HepG2 (cell line): ENCODE measurements at regions not wholly inside any gene's neighbourhood (a gene's known extent, or its start where the extent isn't known, plus 50 kb on each side); places are given as distances from the start of the nearest gene placed in this dataset.

ENCODE experiments used
- ATAC-seq: fragments of 200-7000 bp; cut with Tn5 transposase; 3 replicates; pipeline ENCODE4 v1.9.1; 2020; ENCODE audit warnings: mild to moderate bottlenecking, moderate library complexity
- BruUV-seq: library from RNA; stranded (reverse); fragments of 400-500 nt; replicated peaks from 2 replicates; lab custom pipeline; 2021; lab: Mats Ljungman, UMichigan
- CTCF ChIA-PET: fragments of 300-600 bp; formaldehyde crosslinking; extraction: SDS; loops from one replicate; lab custom pipeline; 2021; ENCODE audit warnings: low total read pairs, inconsistent platforms, low intra/inter-chr PET ratio; lab: Yijun Ruan, JAX
- POLR2A ChIA-PET: fragments of 350-600 bp; sonication (Branson Sonifier 250); formaldehyde crosslinking; loops from one replicate; lab custom pipeline; 2020; ENCODE audit warnings: antibody characterized with exemption, inconsistent platforms; lab: Yijun Ruan, JAX
- DNase-seq: peaks from one replicate; pipeline ENCODE4 v3.0.0-alpha.2; 2015; ENCODE audit warnings: low spot score
- FAIRE-seq: peaks from 3 replicates; lab custom pipeline; 2011; peaks lifted over from hg19 to GRCh38; lab: Jason Lieb, UNC
- H2AFZ ChIP-seq: one replicate; pipeline ENCODE4 v1.6.1; 2011; ENCODE audit warnings: low read length, inconsistent platforms
- H3K27ac ChIP-seq: fragments of 300-600 bp; 3 replicates; pipeline ENCODE4 v1.8.0; 2011; ENCODE audit warnings: mixed run types, mild to moderate bottlenecking, mixed read lengths, low read length, inconsistent platforms; ENCODE audit not compliant: insufficient read depth; ENCODE audit errors: extremely low read length
- H3K27me3 ChIP-seq, 2 experiments: fragments of 200-600 bp in 1 of 2; 2 replicates in 1 of 2; 3 replicates in 1 of 2; pipeline versions ENCODE4 v1.6.0 to v1.8.0; 2011; ENCODE audit warnings: low read length in 2 of 2, mild to moderate bottlenecking in 2 of 2, moderate library complexity in 2 of 2, inconsistent platforms in 1 of 2; ENCODE audit not compliant: insufficient read depth in 2 of 2, control insufficient read depth in 1 of 2
- H3K36me3 ChIP-seq, 2 experiments: fragments of 200-600 bp in 1 of 2; replicated peaks in 1 of 2; 2 replicates in 1 of 2; 3 replicates in 1 of 2; pipeline versions ENCODE4 v1.5.1 to v1.8.0; 2011; ENCODE audit warnings: low read length in 2 of 2, inconsistent platforms in 1 of 2; ENCODE audit not compliant: insufficient read depth in 2 of 2, control insufficient read depth in 1 of 2
- H3K4me1 ChIP-seq: 2 replicates; pipeline ENCODE4 v1.5.1; 2012; ENCODE audit warnings: low read length, inconsistent platforms; ENCODE audit not compliant: insufficient read depth
- H3K4me2 ChIP-seq: 2 replicates; pipeline ENCODE4 v1.6.0; 2011; ENCODE audit warnings: low read depth, low read length, inconsistent platforms
- H3K4me3 ChIP-seq, 3 experiments: fragments of 200-600 bp in 1 of 3; sonication (generic), shearing (Covaris generic) in 1 of 3; replicated peaks in 1 of 3; 2 replicates each; pipeline ENCODE4 v1.5.1; 2011 to 2016; ENCODE audit warnings: low read length in 3 of 3, inconsistent platforms in 2 of 3, low read depth in 2 of 3, mild to moderate bottlenecking in 2 of 3, control low read depth in 1 of 3, mixed read lengths in 1 of 3; ENCODE audit not compliant: insufficient read depth in 1 of 3
- H3K79me2 ChIP-seq: one replicate; pipeline ENCODE4 v1.6.1; 2011; ENCODE audit warnings: low read length, inconsistent platforms; ENCODE audit not compliant: insufficient read depth
- H3K9ac ChIP-seq: 2 replicates; pipeline ENCODE4 v1.6.0; 2011; ENCODE audit warnings: mild to moderate bottlenecking, low read depth, low read length, inconsistent platforms; ENCODE audit not compliant: insufficient read depth
- H3K9me3 ChIP-seq: 2 replicates; pipeline ENCODE4 v1.5.1; 2012; ENCODE audit warnings: mild to moderate bottlenecking, low read length
- H4K20me1 ChIP-seq: 2 replicates; pipeline ENCODE4 v1.6.0; 2011; ENCODE audit warnings: inconsistent platforms, mild to moderate bottlenecking, low read length, moderate library complexity; ENCODE audit not compliant: insufficient read depth
- HOXD1 ChIP-seq: sonication (generic); formaldehyde crosslinking; IDR thresholded peaks from 2 replicates; pipeline ENCODE4 v1.5.0; 2020; ENCODE audit warnings: missing genetic modification reagents
- POLR2G ChIP-seq: fragments of 200-400 bp; formaldehyde crosslinking; IDR thresholded peaks from 2 replicates; pipeline ENCODE4 v1.6.1; 2018; ENCODE audit warnings: mild to moderate bottlenecking, low read depth, low read length, moderate library complexity
- SAFB2 ChIP-seq: sonication (generic); formaldehyde crosslinking; IDR thresholded peaks from 2 replicates; pipeline ENCODE4 v1.5.1; 2020; ENCODE audit warnings: missing genetic modification reagents, low read depth, mild to moderate bottlenecking, borderline replicate concordance
- SNAI1 ChIP-seq: sonication (generic); formaldehyde crosslinking; IDR thresholded peaks from 2 replicates; pipeline ENCODE4 v1.5.0; 2020; ENCODE audit warnings: mild to moderate bottlenecking, missing genetic modification reagents, borderline replicate concordance
- ZMYM2 ChIP-seq: sonication (generic); formaldehyde crosslinking; IDR thresholded peaks from 2 replicates; pipeline ENCODE4 v1.8.0; 2022; ENCODE audit warnings: mild to moderate bottlenecking, missing genetic modification reagents
- ZNF337 ChIP-seq: sonication (generic); formaldehyde crosslinking; IDR thresholded peaks from 2 replicates; pipeline ENCODE4 v1.5.1; 2020; ENCODE audit warnings: missing genetic modification reagents, low read depth, mild to moderate bottlenecking, borderline replicate concordance
- ZNF678 ChIP-seq: sonication (generic); formaldehyde crosslinking; IDR thresholded peaks from 2 replicates; pipeline ENCODE4 v1.4.0; 2020; ENCODE audit warnings: mild to moderate bottlenecking, missing genetic modification reagents
- ZNF839 ChIP-seq: sonication (generic); formaldehyde crosslinking; IDR thresholded peaks from 2 replicates; pipeline ENCODE4 v1.4.0; 2020; ENCODE audit warnings: missing genetic modification reagents, mild to moderate bottlenecking, borderline replicate concordance
- WGBS: methylation state at CpG from one replicate; pipeline ENCODE4 v1.1.6; 2017; ENCODE audit warnings: low lambda C conversion rate; 5-methylcytosine and 5-hydroxymethylcytosine counted together
- in situ Hi-C: cut with HindIII; loops from 2 replicates; pipeline ENCODE4 v1.10.0; 2017; ENCODE audit warnings: low pct_unique_long_range_greater_than_20kb; ENCODE audit not compliant: extremely low pct_ligation_motif_present
- intact Hi-C: fragments of 100-400 bp; cut with micrococcal nuclease; formaldehyde crosslinking; loops from one replicate; pipeline ENCODE4 v1.10.0; 2022; ENCODE audit not compliant: unreplicated experiment
- TF ChIP-seq, protein P1 (sequence below): sonication (generic); formaldehyde crosslinking; IDR thresholded peaks from 2 replicates; pipeline ENCODE4 v1.4.0; 2020; ENCODE audit warnings: missing genetic modification reagents

DNA sequence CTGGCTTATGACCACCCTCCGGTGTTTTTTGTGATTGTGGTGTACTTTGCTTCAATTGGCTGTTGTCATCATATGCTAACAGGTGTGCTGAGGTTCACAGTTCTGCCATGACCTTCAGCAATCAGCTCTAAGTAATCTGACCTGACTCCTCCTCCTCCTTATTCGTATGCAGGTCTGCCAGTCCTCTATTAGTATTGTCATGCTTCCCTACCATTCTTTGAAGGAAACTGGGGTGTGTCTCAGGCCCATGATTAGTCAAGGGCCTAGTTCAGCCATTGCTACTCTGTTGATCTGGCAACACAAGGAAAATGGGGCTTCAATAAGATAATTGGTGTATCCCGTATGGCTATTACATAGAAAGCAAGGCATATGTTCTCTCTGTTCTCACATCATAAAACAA, 332.3 kb upstream of the DPYD start:
- BruUV-seq = no TSS peak
- Histone ChIP-seq H3K27ac (no peak overlapping the region), H3K4me2 (no peak overlapping the region), H3K36me3 (no peaks in the 10 kb centered on the region), H3K4me3 (no peak overlapping the region), H3K27me3 (no peaks in the 10 kb centered on the region), H3K9ac (no peak overlapping the region), H2AFZ (no peak overlapping the region), H4K20me1 (no peaks in the 10 kb centered on the region), H3K9me3 (no peaks in the 10 kb centered on the region), H3K4me1 (no peaks in the 10 kb centered on the region), H3K79me2 (no peaks in the 10 kb centered on the region)
- ATAC-seq = no peak
- DNase-seq = no peak
- in situ Hi-C loops = no loop called here
- intact Hi-C loops = no loop called here
- FAIRE-seq = no peak
- WGBS = 2% methylated on average over 3 of the region's 3 CpGs
- POLR2A ChIA-PET = no interaction called here
- CTCF ChIA-PET = no interaction called here
- TF ChIP-seq SAFB2 (CRISPR knock-in tag) (no peak), ZMYM2 (CRISPR knock-in tag) (no peak), ZNF839 (no peak), ZNF678 (CRISPR knock-in tag) (no peak), POLR2G (no peak), SNAI1 (CRISPR knock-in tag) (no peak), ZNF337 (no peak), HOXD1 (no peak)
- TF ChIP-seq, protein P1, sequence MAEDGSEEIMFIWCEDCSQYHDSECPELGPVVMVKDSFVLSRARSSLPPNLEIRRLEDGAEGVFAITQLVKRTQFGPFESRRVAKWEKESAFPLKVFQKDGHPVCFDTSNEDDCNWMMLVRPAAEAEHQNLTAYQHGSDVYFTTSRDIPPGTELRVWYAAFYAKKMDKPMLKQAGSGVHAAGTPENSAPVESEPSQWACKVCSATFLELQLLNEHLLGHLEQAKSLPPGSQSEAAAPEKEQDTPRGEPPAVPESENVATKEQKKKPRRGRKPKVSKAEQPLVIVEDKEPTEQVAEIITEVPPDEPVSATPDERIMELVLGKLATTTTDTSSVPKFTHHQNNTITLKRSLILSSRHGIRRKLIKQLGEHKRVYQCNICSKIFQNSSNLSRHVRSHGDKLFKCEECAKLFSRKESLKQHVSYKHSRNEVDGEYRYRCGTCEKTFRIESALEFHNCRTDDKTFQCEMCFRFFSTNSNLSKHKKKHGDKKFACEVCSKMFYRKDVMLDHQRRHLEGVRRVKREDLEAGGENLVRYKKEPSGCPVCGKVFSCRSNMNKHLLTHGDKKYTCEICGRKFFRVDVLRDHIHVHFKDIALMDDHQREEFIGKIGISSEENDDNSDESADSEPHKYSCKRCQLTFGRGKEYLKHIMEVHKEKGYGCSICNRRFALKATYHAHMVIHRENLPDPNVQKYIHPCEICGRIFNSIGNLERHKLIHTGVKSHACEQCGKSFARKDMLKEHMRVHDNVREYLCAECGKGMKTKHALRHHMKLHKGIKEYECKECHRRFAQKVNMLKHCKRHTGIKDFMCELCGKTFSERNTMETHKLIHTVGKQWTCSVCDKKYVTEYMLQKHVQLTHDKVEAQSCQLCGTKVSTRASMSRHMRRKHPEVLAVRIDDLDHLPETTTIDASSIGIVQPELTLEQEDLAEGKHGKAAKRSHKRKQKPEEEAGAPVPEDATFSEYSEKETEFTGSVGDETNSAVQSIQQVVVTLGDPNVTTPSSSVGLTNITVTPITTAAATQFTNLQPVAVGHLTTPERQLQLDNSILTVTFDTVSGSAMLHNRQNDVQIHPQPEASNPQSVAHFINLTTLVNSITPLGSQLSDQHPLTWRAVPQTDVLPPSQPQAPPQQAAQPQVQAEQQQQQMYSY (CRISPR knock-in tag) = no peak
